OCI-LY1 (cell line): ENCODE measurements at regions not wholly inside any gene's neighbourhood (a gene's known extent, or its start where the extent isn't known, plus 50 kb on each side); places are given as distances from the start of the nearest gene placed in this dataset.

Source experiments
- H2AFZ ChIP-seq: fragments of 200-600 bp; sonication (generic), shearing (Covaris generic); 2 replicates; pipeline ENCODE4 v1.6.0; 2014; ENCODE audit warnings: antibody characterized with exemption, mild to moderate bottlenecking, low read length
- H3F3A ChIP-seq: fragments of 200-600 bp; sonication (generic), shearing (Covaris generic); 2 replicates; pipeline ENCODE4 v1.6.0; 2014; ENCODE audit warnings: mild to moderate bottlenecking, antibody characterized with exemption, low read length, moderate library complexity; ENCODE audit not compliant: insufficient read depth
- H3K27ac ChIP-seq: fragments of 200-600 bp; sonication (generic); 2 replicates; pipeline ENCODE4 v1.5.1; 2014; ENCODE audit warnings: low read length, mixed run types, mild to moderate bottlenecking, low read depth; ENCODE audit not compliant: poor library complexity, severe bottlenecking
- H3K27me3 ChIP-seq: fragments of 200-600 bp; sonication (generic); 2 replicates; pipeline ENCODE4 v1.6.0; 2014; ENCODE audit warnings: antibody characterized with exemption, mild to moderate bottlenecking, low read length, moderate library complexity; ENCODE audit not compliant: insufficient read depth
- H3K36me3 ChIP-seq: fragments of 200-600 bp; sonication (generic); 2 replicates; pipeline ENCODE4 v1.6.1; 2014; ENCODE audit warnings: mild to moderate bottlenecking, antibody characterized with exemption, low read length, moderate library complexity, mixed read lengths; ENCODE audit not compliant: insufficient read depth
- H3K4me1 ChIP-seq: fragments of 200-600 bp; sonication (generic); 2 replicates; pipeline ENCODE4 v1.5.1; 2014; ENCODE audit warnings: mild to moderate bottlenecking, low read length, moderate library complexity; ENCODE audit not compliant: insufficient read depth, severe bottlenecking
- H3K4me2 ChIP-seq: fragments of 200-600 bp; sonication (generic), shearing (Covaris generic); 2 replicates; pipeline ENCODE4 v1.6.1; 2014; ENCODE audit warnings: low read length
- H3K4me3 ChIP-seq: fragments of 200-600 bp; sonication (generic); 2 replicates; pipeline ENCODE4 v1.5.1; 2014; ENCODE audit warnings: low read length, low read depth, mild to moderate bottlenecking, mixed read lengths; ENCODE audit not compliant: poor library complexity, severe bottlenecking
- H3K79me2 ChIP-seq: fragments of 200-600 bp; shearing (Covaris generic); 2 replicates; pipeline ENCODE4 v1.6.1; 2016; ENCODE audit warnings: mixed run types, low read length, mixed read lengths; ENCODE audit not compliant: insufficient read depth
- H3K9ac ChIP-seq: fragments of 200-600 bp; sonication (generic), shearing (Covaris generic); 2 replicates; pipeline ENCODE4 v1.6.1; 2014; ENCODE audit warnings: mild to moderate bottlenecking, low read length, mixed read lengths
- H3K9me2 ChIP-seq: fragments of 200-600 bp; sonication (generic), shearing (Covaris generic); 2 replicates; pipeline ENCODE4 v1.6.1; 2014; ENCODE audit warnings: low read depth, mild to moderate bottlenecking, low read length, mixed read lengths
- H3K9me3 ChIP-seq: fragments of 200-600 bp; shearing (Covaris generic); 2 replicates; pipeline ENCODE4 v1.6.1; 2014; ENCODE audit warnings: low read length, mixed read lengths
- H4K20me1 ChIP-seq: fragments of 200-600 bp; sonication (generic), shearing (Covaris generic); 2 replicates; pipeline ENCODE4 v1.6.0; 2016; ENCODE audit warnings: mild to moderate bottlenecking, low read length; ENCODE audit not compliant: insufficient read depth
- EZH2 ChIP-seq: fragments of 200-600 bp; sonication (generic), shearing (Covaris generic); IDR thresholded peaks from 2 replicates; pipeline ENCODE4 v1.8.0; 2017; ENCODE audit warnings: borderline replicate concordance, mixed run types, mild to moderate bottlenecking, antibody characterized with exemption, low read length, moderate library complexity, mixed read lengths
- TF ChIP-seq, protein P1 (sequence below): fragments of 200-600 bp; sonication (generic), shearing (Covaris generic); IDR thresholded peaks from 2 replicates; pipeline ENCODE4 v1.5.1; 2017; ENCODE audit warnings: mild to moderate bottlenecking, antibody characterized with exemption, low read length, moderate library complexity, mixed read lengths

- Histone ChIP-seq H3K27me3 (no peaks in the 10 kb centered on the region; the same call in 1 of the 2 replicates), H3K9me3 (no peaks in the 10 kb centered on the region), H3K4me2 (no peak overlapping the region), H3K4me1 (peaks cover 3% of the 10 kb centered on the region), H4K20me1 (no peaks in the 10 kb centered on the region), H3K9me2 (no peaks in the 10 kb centered on the region), H3K27ac (no peak overlapping the region), H3K9ac (no peak overlapping the region), H3K36me3 (no peaks in the 10 kb centered on the region), H3K79me2 (no peaks in the 10 kb centered on the region), H3K4me3 (no peak overlapping the region), H3F3A (no peaks in the 10 kb centered on the region), H2AFZ (no peak overlapping the region)
- TF ChIP-seq EZH2: no peak
- TF ChIP-seq, protein P1, sequence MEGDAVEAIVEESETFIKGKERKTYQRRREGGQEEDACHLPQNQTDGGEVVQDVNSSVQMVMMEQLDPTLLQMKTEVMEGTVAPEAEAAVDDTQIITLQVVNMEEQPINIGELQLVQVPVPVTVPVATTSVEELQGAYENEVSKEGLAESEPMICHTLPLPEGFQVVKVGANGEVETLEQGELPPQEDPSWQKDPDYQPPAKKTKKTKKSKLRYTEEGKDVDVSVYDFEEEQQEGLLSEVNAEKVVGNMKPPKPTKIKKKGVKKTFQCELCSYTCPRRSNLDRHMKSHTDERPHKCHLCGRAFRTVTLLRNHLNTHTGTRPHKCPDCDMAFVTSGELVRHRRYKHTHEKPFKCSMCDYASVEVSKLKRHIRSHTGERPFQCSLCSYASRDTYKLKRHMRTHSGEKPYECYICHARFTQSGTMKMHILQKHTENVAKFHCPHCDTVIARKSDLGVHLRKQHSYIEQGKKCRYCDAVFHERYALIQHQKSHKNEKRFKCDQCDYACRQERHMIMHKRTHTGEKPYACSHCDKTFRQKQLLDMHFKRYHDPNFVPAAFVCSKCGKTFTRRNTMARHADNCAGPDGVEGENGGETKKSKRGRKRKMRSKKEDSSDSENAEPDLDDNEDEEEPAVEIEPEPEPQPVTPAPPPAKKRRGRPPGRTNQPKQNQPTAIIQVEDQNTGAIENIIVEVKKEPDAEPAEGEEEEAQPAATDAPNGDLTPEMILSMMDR: no peak
Observed at GRCh38 chr22:48057116-48057835, 1294.8 kb downstream of the TBC1D22A start.

GRCh38 chr22:48055827-48056226, 1293.4 kb downstream of the TBC1D22A start:
- no peak overlapping the region for H3K4me3 ChIP-seq
- no peaks in the 10 kb centered on the region; the same call in 1 of the 2 replicates for H3K27me3 ChIP-seq
- H3K4me2 ChIP-seq: no peak overlapping the region

DNA sequence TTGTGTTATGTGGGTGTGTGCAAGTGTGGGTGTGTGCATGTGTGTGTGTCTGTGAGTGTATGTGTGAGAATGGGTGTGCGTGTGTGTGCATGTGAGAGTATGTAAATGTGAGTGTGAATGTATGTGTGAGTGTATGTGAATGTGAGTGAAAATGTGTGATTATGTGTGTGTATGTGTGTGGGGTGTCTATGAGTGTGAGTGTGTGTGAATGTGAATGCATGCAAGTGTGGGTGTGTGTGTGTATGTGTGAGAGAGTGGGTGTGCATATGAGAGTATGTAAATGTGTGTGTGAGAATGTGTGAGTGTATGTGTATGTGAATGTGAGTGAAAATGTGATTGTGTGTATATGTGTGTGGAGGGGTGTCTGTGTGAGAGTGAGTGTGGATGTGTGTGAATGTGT, 1292.7 kb downstream of the TBC1D22A start:
- no peaks in the 10 kb centered on the region for H3K9me3 ChIP-seq
- H3K4me2 ChIP-seq: no peak overlapping the region
- H3K4me1 ChIP-seq: peaks cover 8% of the 10 kb centered on the region
- H3K4me3 ChIP-seq: no peak overlapping the region
- no peaks in the 10 kb centered on the region; the same call in 1 of the 2 replicates for H3K27me3 ChIP-seq
- H4K20me1 ChIP-seq: no peaks in the 10 kb centered on the region
- no peak for TF ChIP-seq EZH2
- TF ChIP-seq, protein P1: no peak
- no peak overlapping the region for H3K9ac ChIP-seq
- H3K36me3 ChIP-seq: no peaks in the 10 kb centered on the region; the same call in 1 of the 2 replicates
- no peaks in the 10 kb centered on the region for H3F3A ChIP-seq
- no peak overlapping the region for H3K27ac ChIP-seq
- no peaks in the 10 kb centered on the region for H3K79me2 ChIP-seq
- H3K9me2 ChIP-seq: no peaks in the 10 kb centered on the region
- no peak overlapping the region for H2AFZ ChIP-seq

More at GRCh38 chr22:48055827-48056226, 1293.4 kb downstream of the TBC1D22A start:
- Histone ChIP-seq H3K79me2 (no peaks in the 10 kb centered on the region), H3F3A (no peaks in the 10 kb centered on the region), H3K9ac (no peak overlapping the region), H3K27ac (no peak overlapping the region), H2AFZ (no peak overlapping the region), H3K4me1 (peaks cover 8% of the 10 kb centered on the region), H3K36me3 (no peaks in the 10 kb centered on the region; the same call in 1 of the 2 replicates), H3K9me3 (no peaks in the 10 kb centered on the region), H3K9me2 (no peaks in the 10 kb centered on the region), H4K20me1 (no peaks in the 10 kb centered on the region)
- no peak for TF ChIP-seq EZH2
- TF ChIP-seq, protein P1: no peak
